C4-2B (cell line): ENCODE measurements at regions not wholly inside any gene's neighbourhood (a gene's known extent, or its start where the extent isn't known, plus 50 kb on each side); places are given as distances from the start of the nearest gene placed in this dataset.

Experiments used
- H3K27ac ChIP-seq: fragments of 450-650 bp; 2 replicates; pipeline ENCODE4 v1.5.1; 2017
- ZFX ChIP-seq: fragments of 450-650 bp; IDR thresholded peaks from 2 replicates; pipeline ENCODE4 v1.6.1; 2017
- TF ChIP-seq, protein P1 (sequence below): fragments of 450-650 bp; conservative IDR thresholded peaks from 2 replicates; pipeline ENCODE4 v1.5.1; 2017; ENCODE audit warnings: mild to moderate bottlenecking

DNA sequence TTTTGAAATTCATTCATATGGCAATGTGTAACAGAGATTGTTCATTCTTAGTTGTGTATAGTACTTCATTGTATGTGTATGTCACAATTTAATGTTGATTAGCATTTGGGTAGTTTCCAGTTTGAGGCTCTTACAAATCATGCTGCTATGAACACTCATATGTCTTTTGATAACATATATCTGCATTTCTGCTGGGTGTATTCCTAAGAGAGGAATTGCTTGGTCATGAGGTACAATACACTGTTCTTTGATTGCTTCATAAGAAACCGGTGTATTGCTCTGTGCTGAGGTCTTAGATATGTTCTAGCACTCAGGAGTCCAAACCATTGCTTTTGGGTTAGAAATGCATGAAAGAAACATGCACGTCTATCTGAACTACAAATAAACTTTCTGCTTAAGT, 492.9 kb upstream of the JAG1 start:
- TF ChIP-seq, protein P1, sequence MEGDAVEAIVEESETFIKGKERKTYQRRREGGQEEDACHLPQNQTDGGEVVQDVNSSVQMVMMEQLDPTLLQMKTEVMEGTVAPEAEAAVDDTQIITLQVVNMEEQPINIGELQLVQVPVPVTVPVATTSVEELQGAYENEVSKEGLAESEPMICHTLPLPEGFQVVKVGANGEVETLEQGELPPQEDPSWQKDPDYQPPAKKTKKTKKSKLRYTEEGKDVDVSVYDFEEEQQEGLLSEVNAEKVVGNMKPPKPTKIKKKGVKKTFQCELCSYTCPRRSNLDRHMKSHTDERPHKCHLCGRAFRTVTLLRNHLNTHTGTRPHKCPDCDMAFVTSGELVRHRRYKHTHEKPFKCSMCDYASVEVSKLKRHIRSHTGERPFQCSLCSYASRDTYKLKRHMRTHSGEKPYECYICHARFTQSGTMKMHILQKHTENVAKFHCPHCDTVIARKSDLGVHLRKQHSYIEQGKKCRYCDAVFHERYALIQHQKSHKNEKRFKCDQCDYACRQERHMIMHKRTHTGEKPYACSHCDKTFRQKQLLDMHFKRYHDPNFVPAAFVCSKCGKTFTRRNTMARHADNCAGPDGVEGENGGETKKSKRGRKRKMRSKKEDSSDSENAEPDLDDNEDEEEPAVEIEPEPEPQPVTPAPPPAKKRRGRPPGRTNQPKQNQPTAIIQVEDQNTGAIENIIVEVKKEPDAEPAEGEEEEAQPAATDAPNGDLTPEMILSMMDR: no peak
- no peak overlapping the region for H3K27ac ChIP-seq

DNA sequence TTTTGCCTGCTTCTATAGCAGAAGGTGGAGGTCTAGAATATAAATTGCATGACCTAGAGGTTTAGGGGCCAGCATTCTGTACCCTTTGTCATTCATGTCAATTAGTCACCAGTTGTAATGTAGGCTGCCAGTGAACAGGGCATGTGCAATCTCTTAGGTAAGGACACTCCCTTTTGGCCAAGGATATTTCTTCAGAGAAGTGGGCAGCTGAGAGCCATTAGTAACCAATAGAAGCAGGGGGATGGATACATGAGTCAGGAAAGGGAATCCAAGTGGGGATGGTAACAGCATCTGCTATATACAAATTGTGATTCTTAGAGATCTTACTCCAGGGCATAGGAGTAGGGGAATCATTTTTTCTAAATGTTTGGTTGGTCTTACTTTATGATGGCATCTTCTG, 494.2 kb upstream of the JAG1 start:
- H3K27ac ChIP-seq: no peak overlapping the region
- TF ChIP-seq ZFX: no peak
- TF ChIP-seq, protein P1: no peak

DNA sequence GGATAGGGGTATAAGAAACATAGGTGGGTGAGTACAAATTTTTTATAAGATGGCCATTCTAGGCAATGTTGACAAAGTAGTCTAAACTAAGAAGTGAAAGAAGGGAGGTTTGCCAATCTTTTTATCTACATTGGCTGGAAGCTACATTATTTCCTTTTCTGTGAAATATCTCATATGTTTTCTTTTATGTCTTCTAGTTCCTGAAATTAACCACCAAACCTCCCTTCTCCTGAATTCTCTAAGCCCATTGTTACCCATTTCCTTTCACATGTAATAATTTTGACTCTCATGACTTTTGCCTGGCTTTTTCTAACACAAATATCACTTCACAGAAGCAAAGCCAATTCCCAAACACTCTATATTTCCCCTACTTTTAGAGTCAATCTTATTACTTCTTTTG, 496.2 kb upstream of the JAG1 start:
- TF ChIP-seq, protein P1: no peak
- TF ChIP-seq ZFX: no peak
- no peak overlapping the region for H3K27ac ChIP-seq

DNA sequence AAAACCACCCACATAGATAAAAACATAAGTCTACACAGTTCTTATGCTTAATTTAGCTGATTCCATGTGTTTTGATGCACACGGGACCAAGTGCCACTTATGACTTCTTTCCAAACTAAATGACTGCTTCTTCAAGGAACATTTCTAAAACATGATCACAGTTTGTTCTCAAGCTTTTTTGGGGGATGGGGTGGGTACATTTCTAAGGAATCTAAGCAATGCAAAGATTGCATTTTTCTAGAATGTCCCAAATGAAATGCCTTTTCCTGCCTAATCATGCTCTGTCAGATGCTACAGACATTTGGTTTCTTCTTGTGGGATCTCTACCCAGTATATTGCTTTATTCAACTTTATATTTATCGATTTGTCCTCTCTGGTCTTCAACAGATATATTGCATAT, 496.8 kb upstream of the JAG1 start:
- no peak for TF ChIP-seq ZFX
- TF ChIP-seq, protein P1: no peak
- H3K27ac ChIP-seq: no peak overlapping the region

DNA sequence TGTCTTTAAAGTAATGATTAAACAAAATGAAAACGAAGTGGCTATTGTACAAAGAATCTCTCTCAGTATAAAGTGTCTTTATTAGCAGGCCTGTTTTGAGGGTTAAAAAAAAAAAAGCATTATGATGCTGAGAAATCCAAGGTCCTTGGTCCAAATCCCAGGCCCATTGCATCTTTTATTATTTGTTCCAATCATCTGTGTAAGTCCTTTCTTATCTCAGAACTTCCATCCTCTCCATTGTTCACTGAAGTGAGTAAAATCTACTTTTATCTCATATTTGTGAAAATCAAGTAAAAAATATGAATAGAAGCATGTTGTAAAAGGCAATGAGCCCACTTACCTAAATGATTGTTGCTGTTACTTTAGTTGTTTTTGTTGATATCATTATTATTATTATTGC, 499.1 kb upstream of the JAG1 start:
- H3K27ac ChIP-seq: no peak overlapping the region
- no peak for TF ChIP-seq ZFX
- TF ChIP-seq, protein P1: no peak

DNA sequence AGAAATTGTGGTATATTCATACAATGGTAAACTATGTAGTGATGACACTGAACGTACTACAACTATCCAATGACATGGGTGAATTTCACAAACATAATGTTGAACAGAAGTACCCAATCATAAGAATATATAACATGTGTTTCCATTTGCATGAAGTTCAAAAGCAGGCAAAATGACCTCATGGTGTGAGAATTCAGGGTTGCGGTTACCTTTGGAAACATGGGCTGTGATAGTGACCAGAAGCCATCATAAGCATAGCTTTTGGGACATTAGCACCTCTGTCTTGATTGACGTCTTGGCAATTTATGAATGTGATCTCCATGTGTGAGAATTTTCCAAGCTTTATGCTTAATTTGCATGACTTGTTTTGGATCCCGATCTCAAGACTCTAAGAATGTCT, 500.1 kb upstream of the JAG1 start:
- TF ChIP-seq, protein P1: no peak
- TF ChIP-seq ZFX: no peak
- H3K27ac ChIP-seq: no peak overlapping the region

DNA sequence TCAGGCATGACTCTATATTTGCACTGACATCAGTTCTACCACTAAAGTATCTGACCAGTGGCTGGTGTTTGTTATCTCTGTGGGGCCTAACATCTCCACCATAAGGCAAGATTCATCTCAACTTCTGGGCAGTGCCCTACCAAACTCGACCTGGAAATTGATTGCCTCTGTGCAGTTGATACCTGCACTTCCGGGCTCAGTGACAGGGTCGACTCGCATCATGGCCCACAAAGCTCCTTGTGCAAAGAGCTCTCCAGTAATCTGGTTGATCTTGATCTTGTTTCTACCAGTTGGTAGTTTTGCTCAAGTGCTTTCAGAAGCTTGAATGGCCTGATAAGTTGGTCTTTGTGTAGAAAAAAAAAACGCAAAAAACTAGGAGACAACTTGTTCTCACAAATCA, 501.1 kb upstream of the JAG1 start:
- TF ChIP-seq ZFX: no peak
- TF ChIP-seq, protein P1: no peak
- no peak overlapping the region for H3K27ac ChIP-seq

DNA sequence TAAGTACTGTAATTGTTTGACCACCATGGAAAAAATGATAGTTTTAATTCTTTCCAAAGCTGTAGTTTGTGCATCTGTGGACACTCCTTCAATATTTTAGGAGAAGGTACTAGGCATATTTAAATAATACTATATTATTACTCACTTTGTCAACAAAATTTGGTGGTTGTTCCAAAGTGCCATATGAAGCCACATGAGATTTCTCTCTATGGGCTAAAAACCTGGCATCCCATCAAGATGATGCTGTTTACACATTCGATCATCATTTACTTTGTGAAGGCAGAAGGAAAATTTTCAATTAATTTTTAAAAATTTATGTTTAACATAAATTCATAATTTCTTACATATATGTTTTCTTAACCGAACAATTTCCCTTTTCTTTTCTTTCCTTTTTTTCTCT, 502.6 kb upstream of the JAG1 start:
- H3K27ac ChIP-seq: no peak overlapping the region
- TF ChIP-seq, protein P1: no peak
- TF ChIP-seq ZFX: no peak
